HuH-7.5 (cell line): ENCODE measurements at regions not wholly inside any gene's neighbourhood (a gene's known extent, or its start where the extent isn't known, plus 50 kb on each side); places are given as distances from the start of the nearest gene placed in this dataset.

Experiments used
- DNase-seq: peaks from one replicate; pipeline ENCODE4 v3.0.0; 2011; ENCODE audit warnings: low spot score

DNA sequence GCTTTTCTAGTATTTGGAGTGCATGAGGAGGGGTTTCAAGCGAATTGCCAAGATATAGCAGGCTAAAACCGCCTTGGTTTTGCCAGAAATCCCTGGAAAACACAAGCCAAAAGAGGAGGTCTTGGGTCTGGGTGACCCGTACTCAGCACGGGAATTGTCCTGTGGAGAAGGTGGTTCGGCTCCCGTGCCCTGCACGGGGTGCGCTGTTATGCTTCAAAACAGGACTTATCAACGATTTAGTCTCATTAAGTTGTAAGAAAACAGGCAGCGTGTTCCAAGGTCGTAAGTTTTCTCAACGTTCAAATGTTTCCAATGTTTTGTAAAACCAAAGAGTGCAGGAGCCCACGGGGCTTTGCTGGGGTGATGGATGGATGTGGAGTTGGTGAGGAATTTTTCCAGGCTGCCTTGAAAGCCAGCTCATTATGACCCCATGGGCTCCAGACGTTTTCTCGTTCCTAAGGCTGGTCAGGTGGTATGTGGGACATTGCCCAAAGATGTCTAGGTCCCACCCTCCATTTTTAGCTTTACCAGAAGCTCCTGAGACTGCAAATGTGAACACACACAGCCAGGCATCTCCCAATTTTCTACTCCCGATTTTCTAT, 75.4 kb upstream of the CLDN14 start:
- no peak for DNase-seq

DNA sequence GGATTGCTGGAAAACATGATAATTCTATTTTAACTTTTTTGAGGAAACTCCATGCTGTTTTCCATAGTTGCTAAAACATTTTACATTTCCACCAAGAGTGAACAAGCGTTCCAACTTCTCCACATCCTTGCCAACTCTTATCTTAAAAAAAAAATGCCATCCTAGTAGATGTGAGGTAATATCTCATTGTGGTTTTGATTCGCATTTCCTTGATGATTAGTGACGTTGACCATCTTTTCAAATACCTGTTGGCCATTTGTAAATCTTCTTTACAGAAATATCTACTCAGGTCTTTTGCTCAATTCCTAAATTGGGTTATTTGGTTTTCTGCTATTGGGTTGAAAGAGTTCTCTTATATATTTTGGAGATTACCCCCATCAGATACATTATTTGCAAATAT, 77.4 kb upstream of the CLDN14 start:
- DNase-seq = no peak

DNA sequence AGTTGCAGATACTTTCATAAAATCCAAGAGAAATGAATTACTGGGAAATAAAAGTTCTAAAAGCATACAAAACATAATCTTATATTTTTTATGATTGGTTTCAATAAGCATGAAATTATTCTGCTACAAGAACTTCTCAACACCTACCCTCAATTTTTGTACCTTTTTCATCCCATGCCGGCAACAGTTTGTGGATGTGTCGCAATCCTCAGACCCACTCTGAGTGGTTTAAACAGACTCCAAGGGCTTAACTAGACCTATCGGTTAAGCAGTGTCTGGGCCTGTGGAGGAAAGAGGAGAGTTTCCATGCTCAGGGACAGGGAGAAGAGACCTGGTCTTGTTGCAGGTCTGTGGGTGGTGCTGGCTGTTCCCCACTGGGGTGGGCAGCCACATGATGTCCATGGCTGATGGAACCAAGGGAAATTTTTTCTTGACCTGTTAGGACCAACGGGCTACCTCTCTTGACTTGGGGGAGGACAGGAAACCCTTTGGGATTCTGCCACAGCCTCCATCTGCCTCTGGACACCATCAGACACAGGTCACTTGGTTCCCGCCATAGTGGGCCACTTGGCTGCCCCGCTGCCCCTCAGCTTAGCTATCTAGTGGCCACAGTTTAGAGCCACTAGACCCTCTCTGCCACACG, 81.1 kb upstream of the CLDN14 start:
- no peak for DNase-seq

DNA sequence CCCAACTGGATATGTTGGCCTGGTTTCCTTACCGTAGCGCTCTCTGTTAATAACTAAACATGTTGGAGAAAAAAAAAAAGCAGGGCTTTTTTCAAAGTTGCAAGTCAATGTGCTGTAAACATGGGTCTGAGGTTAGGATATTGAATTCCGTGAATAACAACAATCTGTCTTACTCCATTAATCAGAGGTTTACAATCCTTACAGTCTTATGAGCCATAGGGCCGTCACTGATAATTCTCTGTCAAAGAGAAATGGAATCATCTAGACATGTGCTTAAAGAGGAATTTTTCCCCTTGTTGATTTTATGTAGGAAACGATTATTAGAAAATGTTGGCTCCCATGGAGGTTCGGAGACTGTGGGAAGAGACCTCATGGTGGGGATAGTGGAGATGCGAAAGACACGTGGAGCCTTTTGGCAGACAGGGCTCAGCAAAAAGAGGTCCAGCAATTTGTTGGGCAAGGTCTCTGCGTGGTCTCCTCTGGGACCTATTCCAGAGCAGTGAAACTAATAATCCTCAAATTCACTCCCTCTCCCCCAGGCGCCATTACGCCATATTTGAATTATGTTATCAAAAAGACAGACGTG, 83.5 kb upstream of the CLDN14 start:
- no peak for DNase-seq

DNA sequence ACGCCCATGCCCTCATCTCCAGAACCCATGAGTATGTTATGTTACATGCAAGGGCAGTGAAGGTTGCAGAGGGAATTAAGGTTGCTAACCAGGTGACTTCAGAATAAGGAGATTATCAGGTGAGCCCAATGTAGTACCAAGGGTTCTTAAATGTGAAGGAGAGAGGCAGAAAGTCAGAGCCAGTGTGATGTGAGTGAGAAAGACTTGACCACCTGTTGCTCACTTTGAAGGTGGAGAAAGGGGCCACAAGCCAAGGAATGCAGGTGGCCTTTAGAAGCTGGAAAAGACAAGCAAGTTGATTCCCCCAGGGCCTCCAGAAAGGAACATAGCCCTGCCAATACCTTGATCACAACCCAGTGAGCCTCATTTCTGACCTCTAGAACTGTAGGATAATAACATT, 84.7 kb upstream of the CLDN14 start:
- DNase-seq = no peak

DNA sequence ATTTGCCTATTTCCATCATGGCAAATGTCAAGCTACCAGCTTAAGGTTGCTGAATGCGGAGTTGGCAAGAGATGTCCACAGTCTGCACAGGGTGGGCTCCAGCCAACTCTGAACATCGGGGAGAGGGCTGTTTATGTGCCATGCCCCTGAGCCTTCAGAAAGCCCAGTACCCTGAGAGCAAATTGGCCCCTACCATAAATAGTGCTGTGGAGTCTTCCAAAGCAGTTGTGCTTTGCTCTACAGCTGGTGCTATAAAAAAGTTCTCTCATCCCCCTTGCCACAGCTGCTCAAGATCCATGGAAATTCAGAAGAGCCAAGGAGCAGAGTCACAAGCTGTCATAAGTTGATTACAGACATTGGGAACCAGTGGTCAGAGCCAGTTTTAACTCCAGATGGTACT, 85.6 kb upstream of the CLDN14 start:
- no peak for DNase-seq

DNA sequence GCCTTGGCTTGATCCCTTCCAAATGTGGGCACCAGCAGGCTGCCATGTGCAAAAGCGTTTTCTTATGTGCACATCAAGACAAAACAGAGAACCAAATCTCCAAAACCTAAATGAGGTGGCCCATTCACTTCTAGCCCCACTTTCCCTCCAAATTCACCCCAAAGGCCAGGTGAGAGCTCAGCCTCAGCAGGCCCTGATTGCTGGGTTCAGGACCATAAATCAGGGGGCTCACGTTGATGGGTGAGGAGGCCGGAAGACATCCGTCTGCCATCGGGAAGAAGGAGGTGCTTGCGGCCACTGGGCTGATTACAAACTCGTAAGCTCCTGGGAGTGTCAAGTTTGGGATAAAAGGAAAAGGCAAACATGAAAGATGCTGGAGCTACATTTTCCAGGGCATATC, 86.7 kb upstream of the CLDN14 start:
- DNase-seq = no peak

DNA sequence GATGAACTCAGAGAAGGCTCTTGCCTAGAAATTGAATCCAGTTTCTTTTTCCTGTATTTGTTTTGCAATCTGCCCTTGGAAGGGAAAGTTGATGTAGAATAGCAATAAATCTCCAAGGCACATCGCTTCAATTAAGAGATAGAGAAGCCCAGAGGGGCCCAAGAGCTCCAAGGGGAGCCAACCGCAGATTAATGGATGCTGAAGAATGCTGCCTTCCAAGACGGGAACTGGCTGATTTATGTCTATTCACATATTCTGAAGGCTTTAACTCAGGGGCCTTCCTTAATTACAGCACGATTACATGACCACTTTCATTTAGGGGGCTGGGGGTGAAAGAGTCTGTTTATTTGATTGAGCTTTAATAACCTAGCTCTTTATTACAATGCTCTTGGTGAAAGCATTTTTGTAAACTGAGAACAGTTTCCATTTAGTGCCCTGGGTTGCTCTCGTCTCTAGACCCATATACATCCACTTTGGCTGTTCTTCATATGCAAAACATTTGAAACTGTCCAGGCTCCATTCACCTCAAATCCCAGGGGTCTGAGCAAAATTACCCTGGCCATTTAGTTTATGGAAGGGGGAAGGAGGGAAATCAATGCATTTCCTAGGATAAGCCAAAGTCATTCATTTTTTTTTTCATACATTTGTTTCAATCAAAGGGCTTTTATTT, 87.4 kb upstream of the CLDN14 start:
- no peak for DNase-seq

DNA sequence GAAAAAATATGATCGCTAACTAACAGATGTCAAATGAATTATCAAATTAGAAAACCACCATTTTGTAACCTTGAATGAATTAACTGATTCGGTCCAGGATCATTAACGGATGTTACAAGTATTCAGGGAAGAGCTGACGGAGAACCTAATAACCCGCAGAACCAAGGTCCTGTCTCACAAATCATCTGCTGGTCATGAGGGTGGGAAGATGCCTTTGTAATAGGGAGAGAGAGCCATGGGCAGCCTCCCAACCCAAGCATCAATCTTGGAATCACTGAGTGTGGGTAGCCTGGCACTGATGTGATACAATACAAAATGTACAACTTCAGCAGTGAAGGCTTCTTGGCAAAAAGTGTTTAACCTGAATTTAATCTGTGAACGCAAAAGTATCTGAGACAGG, 89.6 kb upstream of the CLDN14 start:
- DNase-seq = no peak

DNA sequence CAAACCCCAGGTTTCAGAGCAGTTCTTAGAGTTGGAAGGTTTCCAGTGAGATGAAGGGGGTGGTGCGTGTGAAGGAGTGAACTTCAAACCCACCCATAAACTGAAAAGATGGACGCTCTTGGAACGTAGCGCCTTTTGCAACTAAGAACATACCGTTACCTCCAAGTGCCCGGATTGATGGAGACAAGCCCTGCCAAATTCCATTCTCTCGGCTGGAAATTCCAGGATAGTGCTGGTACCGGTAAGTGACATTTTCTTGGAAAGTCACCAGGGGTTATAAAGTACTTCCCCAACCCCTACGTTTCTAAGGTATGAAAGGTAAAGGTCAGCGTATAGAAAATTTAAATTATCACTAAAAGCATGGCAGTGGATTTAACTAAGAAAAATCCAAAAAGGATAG, 91.6 kb upstream of the CLDN14 start:
- no peak for DNase-seq

DNA sequence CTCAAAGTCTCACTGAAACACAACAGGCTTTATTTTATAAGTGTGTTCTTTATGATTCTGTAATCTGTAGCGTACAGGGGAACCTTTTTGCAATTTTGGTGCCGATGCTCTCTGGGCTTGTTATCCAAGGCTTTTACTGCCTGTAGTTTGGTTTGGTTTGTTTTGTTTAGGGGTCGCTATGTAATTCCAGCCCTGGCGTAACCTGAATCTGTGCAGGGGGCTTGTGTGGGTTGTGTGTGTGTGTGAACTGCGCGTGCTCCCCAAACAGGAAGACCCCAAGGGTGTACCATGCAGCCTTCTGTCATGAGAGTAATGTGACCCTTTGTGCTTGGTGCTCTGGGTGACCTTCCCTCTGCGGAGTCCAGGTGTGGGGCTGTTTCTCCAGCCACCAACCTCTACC, 92.1 kb upstream of the CLDN14 start:
- DNase-seq = no peak

DNA sequence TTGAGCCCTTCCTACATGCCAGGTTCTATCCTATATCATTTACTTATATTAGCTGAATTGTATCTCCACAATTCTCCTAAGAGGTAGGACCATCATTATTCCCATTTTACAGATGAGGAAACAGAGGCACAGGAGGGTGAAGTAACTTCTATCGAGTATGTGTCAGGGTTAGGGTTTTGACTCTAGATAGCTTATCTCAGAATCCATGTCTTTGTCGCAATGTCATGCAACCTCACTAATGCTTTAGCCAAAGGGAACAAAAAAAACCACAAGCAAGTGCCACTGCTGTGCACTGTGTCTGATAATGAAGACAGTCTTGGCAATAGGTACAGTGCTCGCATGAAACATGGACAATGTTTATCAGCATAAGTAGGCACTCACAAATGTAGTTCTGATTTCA, 95.4 kb upstream of the CLDN14 start:
- DNase-seq = no peak

DNA sequence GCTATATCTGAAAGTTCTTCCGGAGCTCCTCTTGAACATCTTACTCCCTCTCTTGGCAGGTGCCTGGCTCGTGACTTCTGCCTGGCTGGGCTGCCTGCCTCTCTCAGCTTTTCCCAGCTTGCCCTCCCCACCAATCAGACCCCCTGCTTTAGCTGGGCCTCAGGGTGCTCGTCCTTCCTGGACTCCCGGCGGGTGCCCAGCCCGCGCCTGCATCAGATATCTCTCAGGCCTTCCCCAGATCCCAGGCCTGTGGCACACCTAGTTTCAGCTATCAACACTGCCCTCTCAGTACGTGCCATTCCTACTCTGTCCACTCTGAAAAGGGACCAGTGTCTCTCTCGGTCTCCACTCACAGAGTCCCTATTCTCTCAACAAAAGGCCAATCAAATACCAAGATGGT, 96.5 kb upstream of the CLDN14 start:
- DNase-seq = no peak

DNA sequence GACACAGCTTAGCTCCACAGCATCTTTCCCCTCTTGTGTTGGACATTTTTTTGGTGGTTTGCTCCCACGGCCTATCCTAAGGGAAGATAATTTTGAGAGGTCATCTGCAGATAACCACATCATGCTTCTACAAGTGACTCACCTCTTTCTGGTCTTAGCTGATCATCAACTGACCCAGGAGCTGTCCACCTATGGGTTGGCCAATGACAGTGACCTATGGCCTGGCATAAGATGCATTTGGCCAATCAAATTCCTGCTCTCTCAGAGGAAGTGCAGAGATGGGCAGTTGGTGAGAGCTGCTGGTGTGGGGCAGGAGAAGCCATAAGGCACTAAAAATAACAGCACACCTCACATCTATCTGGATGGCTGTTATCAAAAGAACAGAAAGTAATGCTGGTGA, 100.0 kb upstream of the CLDN14 start:
- DNase-seq = no peak

DNA sequence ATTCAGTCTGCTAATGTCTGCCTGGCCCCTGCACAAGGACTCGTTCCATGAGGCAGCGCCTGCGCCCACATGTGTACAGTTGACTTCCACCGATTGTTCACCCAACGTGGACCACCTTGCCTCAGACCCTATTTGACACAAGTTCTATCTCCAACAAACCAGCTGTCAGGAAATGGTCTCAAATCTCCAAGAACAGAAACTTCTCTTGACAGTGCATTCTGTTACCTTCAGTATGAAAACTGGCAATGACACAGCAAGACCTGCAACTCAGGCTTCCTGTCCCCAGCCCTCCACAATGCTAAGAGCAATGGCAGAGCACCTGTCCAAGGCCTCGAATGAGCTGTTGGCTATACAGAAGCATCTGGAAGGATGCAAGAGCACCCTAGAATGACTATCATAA, 102.3 kb upstream of the CLDN14 start:
- no peak for DNase-seq

DNA sequence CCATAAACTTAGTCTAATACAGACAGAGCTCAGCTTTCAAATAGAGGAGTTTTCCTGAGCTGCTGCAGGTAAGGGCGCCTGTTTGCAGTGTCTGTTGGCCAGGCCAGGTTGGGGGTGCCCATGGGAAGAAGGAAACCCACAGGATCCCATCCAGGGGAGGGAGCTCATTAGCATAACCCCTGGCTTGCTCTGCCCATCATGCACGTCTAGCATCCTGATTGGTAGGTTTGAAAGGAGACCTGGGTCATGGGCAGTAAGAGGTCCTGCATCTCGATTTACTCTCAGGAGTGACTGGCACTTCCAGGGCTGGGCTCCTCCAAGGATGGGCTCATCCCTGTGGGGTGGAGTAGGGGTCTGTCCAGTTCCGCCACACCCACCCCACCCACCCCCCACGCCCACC, 103.7 kb upstream of the CLDN14 start:
- DNase-seq = no peak

DNA sequence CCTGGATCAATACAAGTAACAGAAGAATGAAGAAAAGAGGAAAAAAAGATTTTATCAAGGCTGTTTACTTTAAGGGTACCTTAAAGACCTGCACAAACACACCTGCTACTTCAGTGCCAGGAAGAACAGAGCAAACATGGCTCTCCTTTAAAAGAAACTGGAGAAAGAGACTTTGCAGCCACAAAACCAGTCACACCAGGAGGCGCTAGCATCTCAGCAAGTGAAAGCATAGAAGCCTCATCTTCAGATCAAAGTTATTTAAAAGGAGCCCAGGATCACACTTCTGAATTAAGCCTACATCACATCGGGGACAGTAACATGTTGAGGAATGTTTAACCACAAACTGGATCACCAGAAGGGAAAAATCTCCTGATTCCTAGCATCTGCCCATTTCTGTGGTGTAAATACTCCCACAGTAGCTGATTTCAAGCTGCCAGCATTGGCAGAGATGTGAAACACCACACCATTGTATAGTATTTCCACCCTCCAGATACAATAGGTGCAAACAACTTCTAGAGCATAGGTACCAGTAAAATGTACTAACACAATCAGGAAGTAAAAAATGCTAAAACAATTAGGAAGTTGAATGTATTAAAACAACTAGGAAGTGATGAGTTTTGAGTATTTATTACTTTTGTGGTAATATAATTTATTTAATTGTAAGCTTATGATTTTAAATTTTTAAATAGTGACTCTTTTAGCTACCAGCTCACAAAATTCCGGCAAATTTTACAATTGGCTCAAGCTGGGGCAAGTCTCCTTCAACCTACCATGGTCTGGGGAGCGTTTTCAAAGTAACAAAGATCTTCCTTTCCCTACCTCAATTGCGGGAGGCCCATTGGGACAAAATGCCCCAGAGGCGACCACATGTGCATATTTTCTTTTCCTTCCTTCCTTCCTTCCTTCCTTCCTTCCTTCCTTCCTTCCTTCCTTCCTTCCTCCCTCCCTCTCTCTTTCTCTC, 105.3 kb upstream of the CLDN14 start:
- DNase-seq = no peak

DNA sequence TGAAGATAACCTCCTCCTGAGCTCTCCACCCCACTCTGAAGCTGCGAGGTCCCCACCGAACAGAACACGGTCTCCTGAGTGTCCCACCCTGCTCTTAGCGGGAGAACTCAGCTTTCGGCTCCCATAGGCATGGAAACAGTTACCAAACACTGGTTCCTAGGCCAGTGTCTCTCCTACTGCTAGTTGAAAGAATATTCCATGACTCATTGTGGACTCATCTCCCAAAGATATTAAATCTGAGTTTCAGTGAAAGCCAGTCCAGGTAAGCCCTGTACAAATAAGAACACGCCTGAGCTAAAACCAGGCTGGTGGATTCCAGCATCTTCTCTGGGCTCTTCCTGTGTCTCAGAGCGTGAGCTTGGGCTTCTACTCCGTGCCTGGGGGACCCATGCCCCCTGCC, 107.5 kb upstream of the CLDN14 start:
- no peak for DNase-seq

DNA sequence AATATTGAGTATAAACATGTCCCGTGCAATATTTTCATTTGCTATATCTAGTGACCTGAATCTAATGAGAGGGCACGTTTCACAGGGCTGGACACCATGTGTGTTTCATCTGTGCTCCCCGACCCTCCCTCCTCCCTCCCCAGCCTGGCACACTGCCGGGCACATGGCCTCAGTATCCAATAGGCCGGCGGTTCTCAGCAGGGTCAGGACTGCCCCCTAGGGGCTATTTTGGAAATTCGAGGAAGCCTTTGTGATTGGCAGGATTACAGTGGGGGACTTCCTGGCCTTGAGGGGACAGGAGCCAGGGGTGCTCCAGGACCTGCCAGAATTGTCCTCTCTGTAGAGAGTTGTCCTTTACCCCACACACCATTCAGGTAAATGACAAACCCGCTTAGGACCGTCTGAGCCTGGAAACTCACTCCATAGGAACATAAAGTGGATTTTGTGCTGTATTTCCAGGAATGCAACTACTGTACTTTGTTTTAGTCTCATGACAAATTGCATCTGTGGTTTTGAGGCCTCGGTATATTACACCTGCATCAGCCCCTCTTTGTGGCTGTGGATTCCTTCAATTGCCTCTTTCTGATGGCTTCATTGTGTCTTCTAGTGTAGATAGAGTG, 109.5 kb upstream of the SIM2 start:
- peak; percentile 17 for DNase-seq

DNA sequence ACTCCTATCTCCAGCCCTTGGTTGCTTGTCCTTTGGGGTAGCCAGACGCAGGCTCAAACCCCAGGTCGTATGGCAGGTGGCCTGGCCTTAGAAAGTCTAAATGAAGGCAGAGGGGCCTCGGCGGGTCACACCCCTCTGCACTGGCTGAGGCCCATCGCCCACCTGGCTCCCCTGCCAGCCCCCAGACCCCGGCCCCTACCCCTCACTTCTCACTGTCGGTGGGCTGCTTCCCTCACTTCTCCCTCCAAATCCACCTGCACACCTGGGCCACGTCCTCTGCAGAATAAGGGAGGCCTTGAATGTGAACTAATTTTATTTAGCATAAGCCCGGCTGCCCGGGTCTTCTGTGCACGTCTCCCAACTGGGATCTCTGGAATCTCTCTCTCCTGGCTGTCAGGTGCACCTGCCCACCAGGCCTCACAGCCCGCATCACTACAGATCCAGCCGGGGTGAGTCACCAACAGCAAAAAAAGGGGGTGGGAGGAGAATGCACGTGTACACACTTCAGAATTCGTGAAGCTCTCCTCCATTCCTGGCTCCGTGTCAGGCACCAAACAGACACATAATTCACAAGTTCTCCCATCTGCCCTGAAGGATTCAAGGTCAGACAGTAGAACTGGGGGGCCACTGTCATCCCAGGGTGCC, 107.5 kb upstream of the SIM2 start:
- no peak for DNase-seq

DNA sequence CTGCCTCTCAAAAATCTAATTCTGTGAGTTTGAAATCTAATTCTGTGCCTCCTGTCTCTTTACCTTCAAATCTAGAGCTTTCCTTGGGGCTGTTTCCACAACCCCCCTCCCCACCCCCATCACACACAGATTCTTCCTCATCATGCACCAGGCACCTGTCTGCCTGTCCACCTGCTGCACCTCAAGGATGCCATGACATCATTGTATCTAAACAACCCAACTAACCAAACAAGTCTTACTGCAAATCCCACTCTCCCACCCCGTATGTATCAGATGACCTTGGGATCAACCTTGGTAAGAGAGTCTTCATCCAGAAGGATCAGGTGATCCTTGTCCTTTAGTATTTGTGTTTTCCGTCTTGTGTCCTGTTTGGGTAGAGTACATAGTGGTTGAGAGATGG, 102.7 kb upstream of the SIM2 start:
- DNase-seq = no peak
